ENCODE measurements at regions not wholly inside any gene's neighbourhood (a gene's known extent, or its start where the extent isn't known, plus 50 kb on each side); places are given as distances from the start of the nearest gene placed in this dataset.

GRCh38 chr18:38688416-38688815, 1122.8 kb upstream of the CELF4 start:
- intact Hi-C loops (cut with DNase I; ENCODE audit: low total_unique reads), result no loop called here
- Histone ChIP-seq H3K27me3 (replicated peaks in 1 of 7) (no peaks in the 10 kb centered on the region), H3K4me1 (no peaks in the 10 kb centered on the region), H3K4me3 (no peak overlapping the region), H3K36me3 (no peaks in the 10 kb centered on the region), H3K9me3 (no peaks in the 10 kb centered on the region), H3K27ac (no peak overlapping the region)
- WGBS, 5 donors, result 61 to 80% (median 73%) methylated on average over 1 of the region's 1 CpG
- no peak for DNase-seq
- TF ChIP-seq POLR2A (IDR thresholded peaks at IDR 0.05), result no peak
- no peak for TF ChIP-seq POLR2AphosphoS5 (IDR thresholded peaks at IDR 0.05)
- no peak for TF ChIP-seq CTCF (IDR thresholded peaks at IDR 0.05 in 8 of 11, conservative IDR thresholded peaks at IDR 0.05 in 3 of 11)

DNA sequence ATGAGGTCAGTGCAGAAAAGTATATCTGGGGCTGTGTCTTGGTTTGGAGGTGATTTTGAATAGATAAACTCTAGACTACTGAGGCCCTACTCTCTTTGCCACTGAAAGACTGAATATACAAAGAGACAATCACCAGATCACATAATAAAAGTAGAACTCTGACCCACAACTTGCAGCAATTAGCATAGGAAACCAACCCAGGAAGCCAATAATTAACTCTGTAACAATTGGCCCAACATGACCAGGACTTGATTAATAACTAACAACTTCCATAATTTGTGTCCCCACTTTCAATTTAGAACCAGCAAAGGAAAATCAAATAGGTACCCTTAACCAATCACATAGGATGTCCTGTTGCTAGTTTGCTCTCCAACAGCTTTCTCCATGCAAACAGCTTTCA, 1104.9 kb upstream of the CELF4 start:
- DNase-seq, result no peak
- no peak for TF ChIP-seq CTCF (IDR thresholded peaks at IDR 0.05 in 8 of 11, conservative IDR thresholded peaks at IDR 0.05 in 3 of 11)
- no peak for TF ChIP-seq POLR2A (IDR thresholded peaks at IDR 0.05)
- TF ChIP-seq POLR2AphosphoS5 (IDR thresholded peaks at IDR 0.05), result no peak

DNA sequence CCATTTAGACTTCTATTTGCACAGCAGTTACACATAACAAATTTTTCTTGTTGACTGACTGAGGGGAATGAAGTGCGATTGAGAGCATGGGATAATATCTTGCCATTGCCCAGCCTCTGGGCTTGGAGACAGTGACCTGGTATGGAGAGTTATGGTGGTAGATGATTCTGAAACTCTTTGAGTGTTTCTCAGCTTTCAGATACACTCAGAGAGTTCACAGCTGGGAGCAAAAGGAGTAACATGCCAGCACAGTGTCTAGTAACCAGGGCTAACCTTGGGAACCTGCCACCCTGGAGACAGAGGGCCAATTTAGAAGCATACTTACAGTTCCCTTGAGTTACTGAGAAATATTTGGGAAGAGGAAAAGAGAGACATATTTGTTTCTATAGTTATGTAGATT, 1099.3 kb upstream of the CELF4 start:
- intact Hi-C loops (cut with DNase I; ENCODE audit: low total_unique reads), result no loop called here
- H3K4me1 ChIP-seq, result no peaks in the 10 kb centered on the region
- no peak for TF ChIP-seq POLR2A (IDR thresholded peaks at IDR 0.05)
- no peak for TF ChIP-seq POLR2AphosphoS5 (IDR thresholded peaks at IDR 0.05)
- no peak for TF ChIP-seq CTCF (IDR thresholded peaks at IDR 0.05 in 8 of 11, conservative IDR thresholded peaks at IDR 0.05 in 3 of 11)
- WGBS, 5 donors, result 76 to 100% (median 97%) methylated on average over 1 of the region's 1 CpG
- H3K27ac ChIP-seq, result no peak overlapping the region
- H3K36me3 ChIP-seq, result no peaks in the 10 kb centered on the region
- H3K27me3 ChIP-seq (replicated peaks in 1 of 7), result no peaks in the 10 kb centered on the region
- H3K4me3 ChIP-seq, result no peak overlapping the region
- H3K9me3 ChIP-seq, result no peaks in the 10 kb centered on the region
- DNase-seq, result no peak

More for the DNA sequence above, 1104.9 kb upstream of the CELF4 start:
- Histone ChIP-seq H3K27me3 (replicated peaks in 1 of 7) (no peaks in the 10 kb centered on the region), H3K27ac (no peak overlapping the region), H3K4me3 (no peak overlapping the region), H3K9me3 (peaks cover 0 to 26% (median 16%) of the 10 kb centered on the region in 8 donors), H3K36me3 (no peaks in the 10 kb centered on the region), H3K4me1 (no peaks in the 10 kb centered on the region)
- intact Hi-C loops (cut with DNase I; ENCODE audit: low total_unique reads), result no loop called here

- no peaks in the 10 kb centered on the region for H3K27me3 ChIP-seq (replicated peaks in 1 of 7)
- H3K4me3 ChIP-seq, result no peak overlapping the region
- no peak for DNase-seq
- no peaks in the 10 kb centered on the region for H3K4me1 ChIP-seq
- intact Hi-C loops (cut with DNase I; ENCODE audit: low total_unique reads), result no loop called here
- no peaks in the 10 kb centered on the region for H3K36me3 ChIP-seq
- no peak overlapping the region for H3K27ac ChIP-seq
- TF ChIP-seq POLR2AphosphoS5 (IDR thresholded peaks at IDR 0.05), result no peak
- no peak for TF ChIP-seq CTCF (IDR thresholded peaks at IDR 0.05 in 8 of 11, conservative IDR thresholded peaks at IDR 0.05 in 3 of 11)
- H3K9me3 ChIP-seq, result no peaks in the 10 kb centered on the region
- 30 to 52% (median 42%) methylated on average over 1 of the region's 1 CpG for WGBS, 5 donors
Measured at GRCh38 chr18:38663682-38664081, 1098.1 kb upstream of the CELF4 start.
